ENCODE measurements at regions not wholly inside any gene's neighbourhood (a gene's known extent, or its start where the extent isn't known, plus 50 kb on each side); places are given as distances from the start of the nearest gene placed in this dataset.

DNA sequence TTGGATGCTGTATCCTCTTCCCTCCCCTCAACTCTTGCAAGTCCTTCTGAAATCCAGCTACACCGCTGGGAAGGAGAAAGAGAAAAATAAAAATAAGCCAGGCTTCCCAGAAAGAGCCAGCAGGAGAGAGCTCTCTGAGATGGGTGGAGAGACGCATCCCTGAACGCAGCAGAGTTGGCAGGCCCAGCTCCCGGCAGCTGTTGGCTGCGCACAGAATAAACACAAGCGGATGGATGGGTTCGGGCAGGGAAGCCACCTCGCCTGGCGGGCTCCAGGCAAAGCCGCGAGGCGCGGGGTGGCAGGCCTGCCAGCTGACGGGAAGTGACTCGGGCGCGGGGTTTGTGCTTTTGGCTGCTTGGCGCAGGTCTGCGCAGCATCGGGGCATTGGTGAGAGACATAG is 537.7 kb downstream of the MIAT start:
- no peak overlapping the region for H3K4me3 ChIP-seq (ENCODE audit: low read depth, low read length)
- no peak for DNase-seq (ENCODE audit: low read depth)
- TF ChIP-seq, protein P1, sequence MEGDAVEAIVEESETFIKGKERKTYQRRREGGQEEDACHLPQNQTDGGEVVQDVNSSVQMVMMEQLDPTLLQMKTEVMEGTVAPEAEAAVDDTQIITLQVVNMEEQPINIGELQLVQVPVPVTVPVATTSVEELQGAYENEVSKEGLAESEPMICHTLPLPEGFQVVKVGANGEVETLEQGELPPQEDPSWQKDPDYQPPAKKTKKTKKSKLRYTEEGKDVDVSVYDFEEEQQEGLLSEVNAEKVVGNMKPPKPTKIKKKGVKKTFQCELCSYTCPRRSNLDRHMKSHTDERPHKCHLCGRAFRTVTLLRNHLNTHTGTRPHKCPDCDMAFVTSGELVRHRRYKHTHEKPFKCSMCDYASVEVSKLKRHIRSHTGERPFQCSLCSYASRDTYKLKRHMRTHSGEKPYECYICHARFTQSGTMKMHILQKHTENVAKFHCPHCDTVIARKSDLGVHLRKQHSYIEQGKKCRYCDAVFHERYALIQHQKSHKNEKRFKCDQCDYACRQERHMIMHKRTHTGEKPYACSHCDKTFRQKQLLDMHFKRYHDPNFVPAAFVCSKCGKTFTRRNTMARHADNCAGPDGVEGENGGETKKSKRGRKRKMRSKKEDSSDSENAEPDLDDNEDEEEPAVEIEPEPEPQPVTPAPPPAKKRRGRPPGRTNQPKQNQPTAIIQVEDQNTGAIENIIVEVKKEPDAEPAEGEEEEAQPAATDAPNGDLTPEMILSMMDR (IDR thresholded peaks at IDR 0.05; ENCODE audit: low read depth, low read length, missing control alignments): no peak

DNA sequence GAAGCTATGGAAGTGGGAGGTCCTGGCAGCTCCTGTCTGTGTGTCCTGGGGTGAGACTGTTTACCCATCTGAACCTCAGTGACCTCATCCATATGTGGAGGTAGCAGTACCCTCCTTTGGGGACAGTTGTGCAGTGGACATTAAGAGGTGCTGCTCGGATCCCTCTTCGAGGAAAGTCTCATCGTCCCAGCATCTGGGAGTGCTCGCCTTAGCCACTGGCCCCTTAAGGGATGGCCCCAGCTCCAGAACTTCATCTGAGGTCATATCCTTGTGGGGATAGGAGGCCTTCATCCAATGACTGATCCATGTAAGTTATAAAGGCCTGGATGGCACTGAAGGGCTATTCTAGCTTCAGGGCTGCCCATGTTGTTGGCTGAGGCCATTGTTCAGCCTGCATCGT is 538.1 kb downstream of the MIAT start:
- H3K4me3 ChIP-seq (ENCODE audit: low read depth, low read length): no peak overlapping the region
- no peak for DNase-seq (ENCODE audit: low read depth)
- TF ChIP-seq, protein P1 (IDR thresholded peaks at IDR 0.05; ENCODE audit: low read depth, low read length, missing control alignments): no peak

DNA sequence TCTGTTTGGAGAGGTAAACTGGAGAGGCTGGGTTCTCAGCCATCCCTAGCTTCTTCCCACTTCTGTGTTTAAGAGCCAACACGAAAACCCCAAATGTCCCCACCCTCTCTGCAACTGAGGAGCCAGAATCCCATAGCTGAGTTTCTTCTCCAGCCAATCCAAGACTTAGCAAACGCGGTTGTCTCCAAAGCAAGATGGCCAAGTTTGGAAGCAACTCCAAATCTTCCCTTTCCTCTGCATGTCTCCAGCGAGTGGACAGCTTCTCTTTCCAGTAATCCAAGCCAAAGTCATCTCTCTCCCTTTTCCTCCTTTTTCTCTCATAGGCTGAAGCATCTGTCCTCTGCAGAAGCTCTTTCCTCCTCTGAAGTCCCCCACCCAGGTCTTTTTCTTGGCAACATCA is 539.2 kb downstream of the MIAT start:
- no peak overlapping the region for H3K4me3 ChIP-seq (ENCODE audit: low read depth, low read length)
- TF ChIP-seq, protein P1 (IDR thresholded peaks at IDR 0.05; ENCODE audit: low read depth, low read length, missing control alignments): no peak
- no peak for DNase-seq (ENCODE audit: low read depth)

DNA sequence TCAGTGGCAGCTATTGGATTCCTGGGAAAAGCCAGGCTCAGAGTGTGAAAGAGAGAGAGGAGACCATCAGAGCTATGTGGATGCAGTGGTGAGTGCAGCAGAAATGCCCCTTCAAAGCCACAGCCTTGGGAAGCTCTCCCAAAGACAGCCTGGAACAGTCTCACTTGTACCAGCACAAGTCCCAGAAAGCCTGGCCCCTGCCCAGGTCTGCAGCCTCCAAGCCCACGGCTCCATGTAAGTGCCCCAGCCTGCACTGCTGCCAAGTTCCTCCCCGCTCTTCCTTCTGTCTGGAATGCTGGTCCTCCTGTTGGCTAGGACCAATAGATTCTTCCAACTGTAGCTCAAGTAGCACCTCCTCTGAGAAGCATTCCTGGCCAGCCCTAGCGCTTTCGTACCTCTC is 539.7 kb downstream of the MIAT start:
- no peak overlapping the region for H3K4me3 ChIP-seq (ENCODE audit: low read depth, low read length)
- TF ChIP-seq, protein P1 (IDR thresholded peaks at IDR 0.05; ENCODE audit: low read depth, low read length, missing control alignments): no peak
- no peak for DNase-seq (ENCODE audit: low read depth)

DNA sequence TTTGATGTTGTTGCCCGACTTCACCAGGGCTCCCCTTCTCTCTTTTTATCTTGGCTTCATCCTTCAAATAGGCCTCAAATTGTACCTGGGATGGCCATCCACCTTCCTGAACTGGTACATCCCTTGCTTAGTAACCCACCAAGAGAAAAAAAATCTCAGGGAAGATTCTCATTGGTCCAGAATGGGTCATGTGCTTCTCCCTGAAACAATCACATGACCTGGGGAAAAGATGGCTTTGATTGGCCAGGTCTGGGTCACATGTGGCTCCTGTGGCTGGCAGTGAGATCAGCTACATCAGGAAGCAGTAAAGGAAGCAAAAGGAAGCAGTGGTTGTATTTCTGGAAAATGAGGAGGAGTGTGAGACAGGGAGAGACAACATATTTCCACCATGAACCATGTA is 540.2 kb downstream of the MIAT start:
- TF ChIP-seq, protein P1 (IDR thresholded peaks at IDR 0.05; ENCODE audit: low read depth, low read length, missing control alignments): no peak
- H3K4me3 ChIP-seq (ENCODE audit: low read depth, low read length): no peak overlapping the region
- no peak for DNase-seq (ENCODE audit: low read depth)

DNA sequence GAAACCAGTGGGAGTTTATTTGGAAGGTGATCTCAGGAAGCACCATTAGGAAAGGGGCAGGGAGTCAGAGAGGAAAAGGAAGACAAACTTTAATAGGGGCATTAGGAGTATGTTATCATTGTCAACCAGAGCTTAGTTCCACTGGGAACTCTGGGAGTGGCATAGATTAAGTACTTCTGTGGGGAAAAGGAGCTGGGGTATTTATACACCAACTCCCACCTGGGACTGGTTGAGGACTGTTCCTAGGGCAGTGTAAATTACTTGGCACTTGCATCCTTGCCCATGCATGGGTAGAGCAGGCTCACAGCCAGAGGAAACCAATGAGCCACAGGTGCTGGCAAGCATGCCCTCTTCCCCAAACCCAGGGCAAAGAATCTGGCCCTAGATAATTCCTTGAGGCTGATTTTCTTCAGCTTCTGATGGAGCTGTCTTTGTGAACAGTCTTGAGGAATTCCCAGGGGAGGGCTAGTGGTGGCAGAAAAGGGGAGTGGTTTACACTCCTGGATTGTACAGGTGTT is 541.2 kb downstream of the MIAT start:
- no peak for DNase-seq (ENCODE audit: low read depth)
- TF ChIP-seq, protein P1 (IDR thresholded peaks at IDR 0.05; ENCODE audit: low read depth, low read length, missing control alignments): no peak
- H3K4me3 ChIP-seq (ENCODE audit: low read depth, low read length): no peak overlapping the region

DNA sequence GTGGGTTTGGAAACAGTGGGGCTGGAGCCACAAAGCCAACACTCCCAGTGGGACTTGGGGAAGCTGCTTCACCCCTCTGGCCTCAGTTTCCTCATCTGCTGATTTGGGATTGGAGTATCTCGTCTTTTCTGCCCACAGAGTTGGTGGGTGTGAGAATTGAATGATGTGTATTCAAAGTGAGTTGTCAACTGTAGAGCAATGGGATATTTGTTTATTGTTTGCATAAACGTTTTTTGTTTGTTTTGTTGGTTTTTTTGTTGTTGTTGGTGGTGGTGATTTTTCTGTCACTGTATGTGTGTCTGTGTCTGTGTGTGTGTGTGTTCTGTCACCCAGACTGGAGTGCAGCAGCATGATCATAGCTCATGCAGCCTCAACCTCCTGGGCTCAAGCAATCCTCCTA is 542.0 kb downstream of the MIAT start:
- DNase-seq (ENCODE audit: low read depth): no peak
- TF ChIP-seq, protein P1 (IDR thresholded peaks at IDR 0.05; ENCODE audit: low read depth, low read length, missing control alignments): no peak
- H3K4me3 ChIP-seq (ENCODE audit: low read depth, low read length): no peak overlapping the region
